GM13977 (cell line): ENCODE measurements at regions not wholly inside any gene's neighbourhood (a gene's known extent, or its start where the extent isn't known, plus 50 kb on each side); places are given as distances from the start of the nearest gene placed in this dataset.

Experiments
- DNase-seq: peaks from one replicate; pipeline ENCODE4 v3.0.0; 2012; ENCODE audit warnings: low spot score
- in situ Hi-C: fragments of 300-500 bp; cut with MboI; formaldehyde crosslinking; loops from one replicate; pipeline ENCODE4 v1.12.0; 2022; ENCODE audit warnings: low sequenced_read_pairs, low pct_unique_long_range_greater_than_20kb, mixed read lengths, inconsistent platforms; ENCODE audit not compliant: unreplicated experiment
- TF ChIP-seq, protein P1 (sequence below): IDR thresholded peaks from 2 replicates; pipeline ENCODE4 v1.5.1; 2012; ENCODE audit warnings: mild to moderate bottlenecking, control low read depth; ENCODE audit not compliant: insufficient read depth; ENCODE audit errors: extremely low read depth, missing control alignments

DNA sequence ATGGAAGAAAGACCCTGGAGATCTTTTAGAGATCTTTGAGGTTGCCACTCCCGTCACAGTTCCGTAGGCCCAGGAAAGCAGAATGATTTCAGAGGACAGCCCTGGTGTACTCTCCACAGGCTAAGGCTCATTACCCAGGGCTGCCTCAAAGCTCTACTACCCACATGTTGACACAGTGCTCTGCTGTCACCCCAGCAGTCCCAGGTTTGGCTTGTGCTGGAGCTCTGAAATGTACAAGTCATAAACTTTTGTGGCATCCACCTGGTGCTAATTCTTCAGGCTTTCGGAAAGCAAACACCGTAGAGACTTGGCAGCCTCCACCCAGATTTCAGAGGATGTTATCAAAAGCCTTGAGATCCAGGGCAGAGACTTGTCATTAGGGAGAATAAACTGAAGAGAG is 136.5 kb downstream of the MTRR start:
- no peak for DNase-seq
- in situ Hi-C loops: no loop called here
- TF ChIP-seq, protein P1, sequence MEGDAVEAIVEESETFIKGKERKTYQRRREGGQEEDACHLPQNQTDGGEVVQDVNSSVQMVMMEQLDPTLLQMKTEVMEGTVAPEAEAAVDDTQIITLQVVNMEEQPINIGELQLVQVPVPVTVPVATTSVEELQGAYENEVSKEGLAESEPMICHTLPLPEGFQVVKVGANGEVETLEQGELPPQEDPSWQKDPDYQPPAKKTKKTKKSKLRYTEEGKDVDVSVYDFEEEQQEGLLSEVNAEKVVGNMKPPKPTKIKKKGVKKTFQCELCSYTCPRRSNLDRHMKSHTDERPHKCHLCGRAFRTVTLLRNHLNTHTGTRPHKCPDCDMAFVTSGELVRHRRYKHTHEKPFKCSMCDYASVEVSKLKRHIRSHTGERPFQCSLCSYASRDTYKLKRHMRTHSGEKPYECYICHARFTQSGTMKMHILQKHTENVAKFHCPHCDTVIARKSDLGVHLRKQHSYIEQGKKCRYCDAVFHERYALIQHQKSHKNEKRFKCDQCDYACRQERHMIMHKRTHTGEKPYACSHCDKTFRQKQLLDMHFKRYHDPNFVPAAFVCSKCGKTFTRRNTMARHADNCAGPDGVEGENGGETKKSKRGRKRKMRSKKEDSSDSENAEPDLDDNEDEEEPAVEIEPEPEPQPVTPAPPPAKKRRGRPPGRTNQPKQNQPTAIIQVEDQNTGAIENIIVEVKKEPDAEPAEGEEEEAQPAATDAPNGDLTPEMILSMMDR: no peak

DNA sequence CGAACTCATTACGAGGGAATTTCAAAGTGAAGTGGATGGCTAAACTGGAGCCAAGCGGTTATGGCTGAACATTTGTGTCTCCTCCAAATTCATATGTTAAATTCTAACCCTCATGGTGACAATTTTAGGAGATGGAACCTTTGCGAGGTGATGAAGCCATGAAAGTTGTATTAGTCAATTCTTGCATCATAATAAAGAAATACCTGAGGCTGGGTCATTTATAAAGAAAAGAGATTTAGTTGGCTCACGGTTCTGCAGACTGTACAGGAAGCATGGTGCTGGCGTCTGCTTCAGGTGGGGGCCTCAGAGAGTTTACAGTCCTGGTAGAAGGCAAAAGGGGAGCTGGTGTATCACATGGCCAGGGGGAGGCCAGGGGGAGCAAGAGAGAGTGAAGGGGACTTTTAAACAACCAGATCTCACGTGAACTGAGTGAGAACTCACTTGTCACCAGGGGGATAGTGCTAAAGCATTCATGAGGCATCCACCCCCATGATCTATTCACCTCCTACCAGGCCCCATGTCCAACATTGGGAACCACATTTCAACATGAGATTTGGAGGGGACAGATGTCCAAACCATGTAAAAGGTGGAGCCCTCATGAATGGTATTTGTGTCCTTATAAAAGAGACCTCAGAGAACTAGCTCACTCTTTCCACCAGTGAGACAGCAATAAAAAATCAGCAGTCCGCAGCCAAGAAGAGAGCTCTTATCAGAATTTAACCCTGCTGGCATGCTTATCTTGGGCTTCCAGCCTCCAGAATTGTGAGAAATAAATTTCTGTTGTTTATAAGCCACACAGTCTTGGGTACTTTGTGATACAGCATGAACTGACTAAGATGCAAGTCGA is 143.4 kb downstream of the MTRR start:
- in situ Hi-C loops: no loop called here
- TF ChIP-seq, protein P1: no peak
- DNase-seq: no peak

DNA sequence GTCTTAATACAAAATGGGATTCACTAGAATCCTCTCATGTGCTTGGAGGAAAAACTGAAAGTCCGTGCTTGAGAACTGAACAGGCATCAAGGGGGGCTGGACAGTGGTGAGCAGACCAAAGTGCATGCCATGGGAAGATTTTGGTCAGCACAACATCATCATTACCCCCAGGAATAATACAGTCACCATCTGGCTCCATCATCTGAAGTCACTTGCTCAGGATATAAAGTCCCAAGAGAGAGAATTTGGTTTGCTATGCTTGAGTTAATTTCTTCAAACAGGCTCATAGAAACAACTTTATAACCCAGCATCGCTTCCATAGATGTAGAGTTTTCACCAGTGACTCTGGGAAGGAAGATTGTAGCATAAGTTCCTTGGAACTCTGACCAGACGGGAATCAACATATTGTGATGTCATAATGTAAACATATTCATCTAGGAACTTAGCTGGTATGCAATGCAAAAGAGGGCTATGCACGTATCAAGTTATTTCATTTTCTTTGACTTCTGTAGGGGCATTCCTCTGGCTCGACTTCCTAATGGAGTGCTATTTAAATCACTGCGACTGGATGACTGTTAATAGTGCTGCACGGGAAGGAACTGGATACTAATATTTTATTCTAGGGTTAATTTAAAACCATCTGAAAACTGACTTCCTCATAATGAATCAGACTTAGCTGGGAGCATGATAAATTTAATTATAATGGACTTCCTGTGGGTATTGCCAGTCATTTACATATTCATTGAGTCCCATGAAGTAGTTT is 145.2 kb downstream of the MTRR start:
- TF ChIP-seq, protein P1: no peak
- in situ Hi-C loops: no loop called here
- DNase-seq: no peak

DNA sequence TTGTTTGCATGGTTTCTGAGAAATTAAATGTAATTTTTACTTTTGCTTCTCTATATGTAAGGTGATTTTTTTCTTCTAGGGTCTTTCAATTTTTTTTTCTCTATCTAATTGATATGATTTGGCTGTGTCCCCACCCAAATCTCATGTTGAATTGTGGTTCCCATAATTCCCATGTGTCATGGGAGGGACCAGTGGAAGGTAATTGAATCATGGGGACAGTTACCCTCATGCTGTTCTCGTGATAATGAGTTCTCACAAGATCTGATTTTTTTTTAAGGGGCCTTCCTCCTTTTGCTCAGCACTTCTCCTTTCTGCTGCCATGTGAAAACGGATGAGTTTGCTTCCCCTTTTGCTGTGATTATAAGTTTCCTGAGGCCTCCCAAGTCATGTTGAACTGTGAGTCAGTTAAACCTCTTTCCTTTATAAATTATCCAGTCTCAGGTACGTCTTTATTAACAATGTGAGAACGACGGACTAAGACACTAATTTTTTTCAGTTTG is 150.8 kb downstream of the MTRR start:
- TF ChIP-seq, protein P1: no peak
- no peak for DNase-seq
- in situ Hi-C loops: no loop called here

DNA sequence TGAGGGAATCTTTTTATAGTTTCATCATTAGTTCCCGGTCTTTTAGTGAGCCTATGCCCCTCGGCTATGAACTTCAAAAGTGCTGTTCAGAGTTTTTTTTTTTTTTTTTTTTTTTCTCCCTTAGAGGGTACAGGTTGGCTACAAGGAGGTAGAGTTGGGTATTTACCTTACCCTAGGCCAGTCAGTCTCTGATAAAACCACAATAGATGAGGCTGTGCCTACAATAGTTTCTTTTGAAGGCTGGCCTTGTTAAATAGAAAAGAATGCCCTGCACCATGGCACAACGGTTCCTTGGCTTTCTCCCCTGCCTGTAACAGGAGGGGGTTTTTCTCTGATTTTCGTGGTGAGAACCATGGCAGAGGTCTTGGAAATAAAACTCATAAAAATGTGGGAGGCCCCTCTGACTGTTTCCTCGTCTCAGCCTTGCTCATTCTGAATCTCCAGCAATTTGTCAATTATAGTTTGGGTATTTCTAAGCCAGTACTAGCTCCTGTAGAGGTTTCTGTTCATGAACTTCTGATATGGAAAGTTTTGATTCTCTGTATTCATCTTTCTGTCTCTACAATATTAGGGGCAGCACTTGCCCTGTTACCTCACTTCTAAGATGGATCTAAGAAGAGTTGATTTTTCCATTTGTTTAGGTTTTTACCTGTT is 152.0 kb downstream of the MTRR start:
- in situ Hi-C loops: no loop called here
- DNase-seq: no peak

DNA sequence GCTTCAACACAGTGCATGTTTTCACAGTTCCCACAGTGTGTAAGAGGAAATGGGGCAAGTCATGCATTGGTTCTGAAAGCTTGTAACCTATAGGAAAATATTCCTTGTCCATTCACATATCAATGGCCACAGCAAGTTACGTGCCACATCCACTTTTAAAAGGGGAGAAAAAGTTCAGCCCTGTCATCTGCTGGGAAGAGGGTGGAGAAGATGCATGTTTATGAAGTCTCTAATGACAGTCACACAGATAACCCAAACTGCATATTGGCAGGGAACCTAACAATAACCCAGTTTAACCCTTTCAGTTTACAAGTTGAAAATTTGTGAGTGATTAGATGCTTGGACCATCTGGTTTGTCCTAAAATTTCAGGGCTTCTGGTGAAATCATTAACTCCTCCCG is 159.3 kb downstream of the MTRR start:
- no peak for DNase-seq
- in situ Hi-C loops: no loop called here
- TF ChIP-seq, protein P1: no peak

More for the DNA sequence above, 152.0 kb downstream of the MTRR start:
- TF ChIP-seq, protein P1: no peak
